ENCODE measurements at regions not wholly inside any gene's neighbourhood (a gene's known extent, or its start where the extent isn't known, plus 50 kb on each side); places are given as distances from the start of the nearest gene placed in this dataset.
A peak's percentile ranks its signal among the peaks of the same experiment; 100 is the strongest.

GRCh38 chr4:66876946-66877345, 668.4 kb downstream of the CENPC start:
- Histone ChIP-seq H3K4me3 (no peak overlapping the region), H3K4me1 (no peaks in the 10 kb centered on the region)
- intact Hi-C loops (cut with DNase I; ENCODE audit: low total_unique reads): no loop called here

GRCh38 chr4:66872661-66873060, 672.6 kb downstream of the CENPC start:
- no peaks in the 10 kb centered on the region for H3K9me3 ChIP-seq
- no peak overlapping the region for H3K4me3 ChIP-seq
- no peaks in the 10 kb centered on the region for H3K27me3 ChIP-seq
- no peaks in the 10 kb centered on the region for H3K36me3 ChIP-seq
- H3K27ac ChIP-seq: no peak overlapping the region
- TF ChIP-seq POLR2A (IDR thresholded peaks at IDR 0.05) (no peak), CTCF (IDR thresholded peaks at IDR 0.05) (no peak), POLR2AphosphoS5 (IDR thresholded peaks at IDR 0.05) (no peak)
- no peaks in the 10 kb centered on the region for H3K4me1 ChIP-seq
- intact Hi-C loops (cut with DNase I; ENCODE audit: low total_unique reads): no loop called here
- no peak for DNase-seq (ENCODE audit: low spot score in 2 of 2)

More at GRCh38 chr4:66876946-66877345, 668.4 kb downstream of the CENPC start:
- Histone ChIP-seq H3K27me3 (no peaks in the 10 kb centered on the region), H3K9me3 (no peaks in the 10 kb centered on the region), H3K36me3 (no peaks in the 10 kb centered on the region), H3K27ac (peak overlapping the region in 1 of 2 donors; percentile 38)
- DNase-seq (ENCODE audit: low spot score in 2 of 2): no peak
- TF ChIP-seq POLR2A (IDR thresholded peaks at IDR 0.05): no peak
- no peak for TF ChIP-seq POLR2AphosphoS5 (IDR thresholded peaks at IDR 0.05)
- TF ChIP-seq CTCF (IDR thresholded peaks at IDR 0.05): no peak

GRCh38 chr4:66863481-66863880, 681.8 kb downstream of the CENPC start:
- no peak for DNase-seq (ENCODE audit: low spot score in 2 of 2)
- H3K27ac ChIP-seq: no peak overlapping the region
- H3K4me1 ChIP-seq: no peaks in the 10 kb centered on the region
- H3K4me3 ChIP-seq: no peak overlapping the region
- intact Hi-C loops (cut with DNase I; ENCODE audit: low total_unique reads): no loop called here
- no peaks in the 10 kb centered on the region for H3K27me3 ChIP-seq
- H3K9me3 ChIP-seq: peaks cover 0 to 3% of the 10 kb centered on the region in 2 donors
- TF ChIP-seq CTCF (IDR thresholded peaks at IDR 0.05): no peak
- H3K36me3 ChIP-seq: no peaks in the 10 kb centered on the region

GRCh38 chr4:66855956-66856355, 689.3 kb downstream of the CENPC start:
- DNase-seq (ENCODE audit: low spot score in 2 of 2): no peak
- no peak overlapping the region for H3K4me3 ChIP-seq

GRCh38 chr4:66853845-66854244, 691.5 kb downstream of the CENPC start:
- no peak for DNase-seq (ENCODE audit: low spot score in 2 of 2)
- H3K4me1 ChIP-seq: no peaks in the 10 kb centered on the region
- intact Hi-C loops (cut with DNase I; ENCODE audit: low total_unique reads): no loop called here
- no peak overlapping the region for H3K27ac ChIP-seq
- no peaks in the 10 kb centered on the region for H3K36me3 ChIP-seq
- TF ChIP-seq POLR2AphosphoS5 (IDR thresholded peaks at IDR 0.05) (no peak), CTCF (IDR thresholded peaks at IDR 0.05) (no peak), POLR2A (IDR thresholded peaks at IDR 0.05) (no peak)
- no peaks in the 10 kb centered on the region for H3K27me3 ChIP-seq
- no peaks in the 10 kb centered on the region for H3K9me3 ChIP-seq
- no peak overlapping the region for H3K4me3 ChIP-seq

More at GRCh38 chr4:66855956-66856355, 689.3 kb downstream of the CENPC start:
- peaks cover 0 to 3% of the 10 kb centered on the region in 2 donors for H3K9me3 ChIP-seq
- TF ChIP-seq POLR2AphosphoS5 (IDR thresholded peaks at IDR 0.05) (no peak), POLR2A (IDR thresholded peaks at IDR 0.05) (no peak), CTCF (IDR thresholded peaks at IDR 0.05) (no peak)
- H3K27me3 ChIP-seq: no peaks in the 10 kb centered on the region
- H3K36me3 ChIP-seq: no peaks in the 10 kb centered on the region
- no peaks in the 10 kb centered on the region for H3K4me1 ChIP-seq
- no peak overlapping the region for H3K27ac ChIP-seq
- intact Hi-C loops (cut with DNase I; ENCODE audit: low total_unique reads): no loop called here

Measured in breast epithelium (tissue), 4 donors.